Neutrophil (primary cell): ENCODE measurements at regions not wholly inside any gene's neighbourhood (a gene's known extent, or its start where the extent isn't known, plus 50 kb on each side); places are given as distances from the start of the nearest gene placed in this dataset.

ENCODE experiments used
- H3K27ac ChIP-seq: fragments of 200-600 bp; sonication (generic); 2 replicates; pipeline ENCODE4 v1.5.1; 2016; ENCODE audit warnings: mild to moderate bottlenecking, moderate library complexity
- H3K27me3 ChIP-seq: fragments of 200-600 bp; sonication (generic); 2 replicates; pipeline ENCODE4 v1.6.0; 2016; ENCODE audit warnings: mild to moderate bottlenecking
- H3K36me3 ChIP-seq: fragments of 200-600 bp; sonication (generic); 2 replicates; pipeline ENCODE4 v1.5.1; 2017
- H3K4me1 ChIP-seq, 2 experiments: fragments of 200-600 bp in 1 of 2; sonication (generic) in 1 of 2; 1 replicate in 1 of 2; 2 replicates in 1 of 2; pipeline versions ENCODE4 v1.5.1 to v1.6.1; 2013 to 2016; ENCODE audit warnings: low read depth in 1 of 2, low read length in 1 of 2, mild to moderate bottlenecking in 1 of 2, moderate library complexity in 1 of 2; ENCODE audit not compliant: control insufficient read depth in 1 of 2, insufficient read depth in 1 of 2
- H3K4me3 ChIP-seq, 2 experiments: fragments of 200-600 bp in 1 of 2; sonication (generic) in 1 of 2; 1 replicate in 1 of 2; 2 replicates in 1 of 2; pipeline ENCODE4 v1.5.1; 2013 to 2016; ENCODE audit warnings: low read depth in 1 of 2, low read length in 1 of 2, mild to moderate bottlenecking in 1 of 2, moderate library complexity in 1 of 2
- H3K9me3 ChIP-seq: fragments of 200-600 bp; sonication (generic); 2 replicates; pipeline ENCODE4 v1.5.1; 2016
- CTCF ChIP-seq: fragments of 200-600 bp; sonication (generic); IDR thresholded peaks from 2 replicates; pipeline ENCODE4 v1.5.1; 2016; ENCODE audit warnings: antibody characterized with exemption

- no peak for TF ChIP-seq CTCF
- no peak overlapping the region for H3K4me3 ChIP-seq
- H3K27ac ChIP-seq = no peak overlapping the region
- H3K36me3 ChIP-seq = no peaks in the 10 kb centered on the region
- no peaks in the 10 kb centered on the region for H3K4me1 ChIP-seq
- no peaks in the 10 kb centered on the region for H3K27me3 ChIP-seq
- H3K9me3 ChIP-seq = no peaks in the 10 kb centered on the region
Observed at GRCh38 chr16:59558679-59559078, 824.6 kb upstream of the GOT2 start.

GRCh38 chr16:59552164-59552563, 818.0 kb upstream of the GOT2 start:
- H3K4me1 ChIP-seq = no peaks in the 10 kb centered on the region
- TF ChIP-seq CTCF = no peak
- no peak overlapping the region for H3K4me3 ChIP-seq
- H3K36me3 ChIP-seq = no peaks in the 10 kb centered on the region
- no peaks in the 10 kb centered on the region for H3K9me3 ChIP-seq
- no peaks in the 10 kb centered on the region for H3K27me3 ChIP-seq
- H3K27ac ChIP-seq = no peak overlapping the region

- TF ChIP-seq CTCF = no peak
- no peaks in the 10 kb centered on the region for H3K4me1 ChIP-seq
- H3K36me3 ChIP-seq = no peaks in the 10 kb centered on the region
- no peaks in the 10 kb centered on the region for H3K9me3 ChIP-seq
- no peak overlapping the region for H3K27ac ChIP-seq
- no peak overlapping the region for H3K4me3 ChIP-seq
- H3K27me3 ChIP-seq = no peaks in the 10 kb centered on the region
Observed at GRCh38 chr16:59545721-59546120, 811.6 kb upstream of the GOT2 start.

- Histone ChIP-seq H3K4me3 (no peak overlapping the region), H3K9me3 (no peaks in the 10 kb centered on the region), H3K36me3 (no peaks in the 10 kb centered on the region), H3K4me1 (no peaks in the 10 kb centered on the region), H3K27ac (no peak overlapping the region), H3K27me3 (no peaks in the 10 kb centered on the region)
- TF ChIP-seq CTCF = no peak
Observed at GRCh38 chr16:59543641-59544040, 809.5 kb upstream of the GOT2 start.

- Histone ChIP-seq H3K27me3 (no peaks in the 10 kb centered on the region), H3K4me1 (no peaks in the 10 kb centered on the region), H3K9me3 (no peaks in the 10 kb centered on the region), H3K36me3 (no peaks in the 10 kb centered on the region), H3K4me3 (no peak overlapping the region), H3K27ac (no peak overlapping the region)
- no peak for TF ChIP-seq CTCF
Observed at GRCh38 chr16:59540621-59541020, 806.5 kb upstream of the GOT2 start.

- no peak overlapping the region for H3K27ac ChIP-seq
- H3K4me1 ChIP-seq = no peaks in the 10 kb centered on the region
- no peaks in the 10 kb centered on the region for H3K9me3 ChIP-seq
- no peak for TF ChIP-seq CTCF
- no peaks in the 10 kb centered on the region for H3K27me3 ChIP-seq
- no peak overlapping the region for H3K4me3 ChIP-seq
- no peaks in the 10 kb centered on the region for H3K36me3 ChIP-seq
Observed at GRCh38 chr16:59535298-59535697, 801.2 kb upstream of the GOT2 start.
